Right hindlimb (tissue), 1 donor: ENCODE measurements at regions not wholly inside any gene's neighbourhood (a gene's known extent, or its start where the extent isn't known, plus 50 kb on each side); places are given as distances from the start of the nearest gene placed in this dataset.
A peak's percentile ranks its signal among the peaks of the same experiment; 100 is the strongest.
"Not testable (repeated sequence)": the region's sequence is repeated elsewhere in the genome, so short reads cannot be mapped to it uniquely, and the experiment has no call there.

Experiments
- DNase-seq: peaks from one replicate; pipeline ENCODE4 v3.0.0-alpha.2; 2018

- no peak for DNase-seq
These were observed 50.1 kb upstream of the LTA4H start for GRCh38 chr12:96085475-96085874.

- not testable (repeated sequence) for DNase-seq
These were observed 50.8 kb upstream of the LTA4H start for GRCh38 chr12:96086190-96086589.

GRCh38 chr12:96091833-96092232, 56.4 kb upstream of the LTA4H start:
- no peak for DNase-seq

- DNase-seq = no peak
These were observed 58.3 kb upstream of the LTA4H start for GRCh38 chr12:96093543-96094196.

DNA sequence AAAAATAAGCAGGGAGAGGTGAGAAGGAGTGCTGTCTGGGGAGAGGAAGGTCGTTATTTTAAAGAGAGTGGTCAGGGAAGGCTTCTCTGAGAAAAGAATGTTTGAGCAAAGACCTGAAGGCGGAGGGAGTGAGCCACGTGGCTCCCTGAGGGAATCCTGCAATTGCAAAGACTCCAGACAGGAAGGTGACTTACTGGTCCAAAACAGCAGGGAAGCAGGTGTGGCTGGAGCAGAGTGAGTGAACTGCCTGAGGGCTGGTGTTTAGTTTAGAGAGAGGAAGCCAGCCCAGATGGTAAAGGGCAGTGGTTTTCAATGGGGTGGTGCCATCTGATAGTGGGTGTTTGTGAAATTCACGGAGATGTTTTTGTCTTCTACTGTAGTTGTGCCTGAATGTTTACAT, 58.8 kb upstream of the LTA4H start:
- DNase-seq = no peak

DNA sequence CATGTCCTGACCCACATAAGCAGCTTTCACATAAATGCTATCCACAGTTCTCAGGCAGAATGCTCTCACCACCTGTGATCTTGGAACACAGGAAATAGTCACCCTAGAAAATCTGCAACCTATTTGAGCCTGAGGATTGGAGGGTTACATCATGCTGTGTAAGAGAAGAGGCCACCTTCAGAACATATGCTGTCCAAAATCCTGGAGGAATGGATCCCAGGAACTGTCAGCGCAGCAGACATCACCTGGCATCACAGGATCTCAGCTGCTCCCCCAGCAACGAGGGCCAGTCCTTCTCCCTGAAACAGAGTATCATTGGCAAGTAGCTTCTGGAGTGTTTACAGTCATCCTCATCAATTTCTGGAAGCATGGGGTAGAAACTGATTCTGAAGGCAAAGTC, 63.2 kb upstream of the LTA4H start:
- DNase-seq = no peak

DNA sequence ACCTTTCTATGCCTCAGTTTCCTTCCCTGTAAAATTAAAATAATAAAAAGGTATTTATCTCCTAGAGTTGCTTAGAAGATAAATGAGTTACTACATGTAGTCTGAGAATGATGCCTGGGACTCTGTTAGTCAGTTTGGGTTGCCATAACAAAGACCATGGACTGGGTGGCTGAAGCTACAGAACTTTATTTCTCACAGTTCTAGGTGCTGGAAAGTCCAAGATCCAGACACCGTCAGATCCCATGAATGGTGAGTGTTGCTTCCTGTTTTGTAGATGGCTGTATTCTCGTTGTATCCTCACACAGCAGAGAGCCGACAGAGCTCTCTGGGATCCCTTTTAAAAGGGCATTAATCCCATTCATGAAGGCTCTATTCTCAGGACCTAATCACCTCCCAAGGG, 64.0 kb upstream of the LTA4H start:
- DNase-seq = no peak

DNA sequence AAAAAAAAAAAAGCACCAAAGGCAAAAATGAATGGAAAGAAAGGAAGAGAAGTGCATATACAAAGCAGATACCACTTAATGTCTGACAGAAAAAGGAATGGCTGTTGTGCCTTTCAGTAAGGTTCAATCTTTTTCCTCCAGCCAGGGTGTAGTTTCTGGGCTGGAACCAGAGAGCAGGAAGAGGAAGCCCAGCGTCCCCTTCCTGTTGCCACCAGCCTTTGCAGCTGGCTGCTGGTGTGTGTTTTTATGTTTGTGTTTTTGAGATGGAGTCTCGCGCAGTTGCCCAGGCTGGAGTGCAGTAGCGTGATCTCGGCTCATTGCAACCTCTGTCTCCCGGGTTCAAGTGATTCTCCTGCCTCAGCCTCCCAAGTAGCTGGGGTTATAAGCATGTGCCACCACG, 64.6 kb upstream of the LTA4H start:
- DNase-seq = no peak

DNA sequence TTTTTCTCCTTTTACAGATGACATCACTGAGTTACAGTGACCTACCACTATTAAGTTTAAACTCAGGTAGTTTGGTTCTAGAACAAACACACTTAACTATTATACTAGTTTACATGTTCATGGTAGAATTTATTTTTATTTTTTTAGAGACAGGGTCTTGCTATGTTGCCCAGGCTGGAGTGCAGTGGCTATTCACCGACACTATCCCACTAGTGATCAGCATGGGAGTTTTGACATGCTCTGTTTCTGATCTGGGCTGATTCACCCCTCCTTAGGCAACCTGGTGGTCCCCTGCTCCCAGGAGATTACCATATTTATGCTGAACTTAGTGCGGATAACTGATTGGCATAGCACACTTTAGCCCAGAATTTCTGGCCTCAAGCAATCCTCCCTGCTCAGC, 66.4 kb upstream of the LTA4H start:
- no peak for DNase-seq

DNA sequence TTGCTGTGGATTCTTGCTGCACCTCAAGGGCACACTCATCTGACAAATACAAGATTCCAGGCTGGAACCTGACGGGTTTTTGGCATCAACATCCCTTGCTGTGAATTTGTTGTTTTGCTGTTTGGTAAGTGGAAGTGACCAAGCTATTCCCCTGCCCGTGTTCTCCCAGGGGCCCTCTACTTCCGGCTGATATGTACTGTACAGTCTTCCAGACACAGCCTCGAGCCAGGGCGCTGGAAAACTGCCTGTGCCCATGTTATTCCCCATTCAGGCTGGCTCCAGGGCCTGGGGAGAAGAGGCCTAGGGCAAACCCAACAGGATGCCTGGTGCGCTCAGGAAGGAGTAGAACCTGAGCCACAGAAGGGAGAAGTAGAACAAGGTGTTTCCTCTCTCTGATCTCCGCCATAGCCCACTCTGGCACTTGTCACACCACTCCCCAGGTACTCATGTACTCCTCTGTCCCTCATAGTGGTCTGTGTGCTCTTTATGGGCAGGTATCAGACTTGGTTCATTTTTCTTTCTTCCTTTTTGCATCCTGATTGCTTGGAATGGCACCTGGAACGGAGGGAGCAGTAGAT, 67.8 kb upstream of the LTA4H start:
- DNase-seq = no peak

DNA sequence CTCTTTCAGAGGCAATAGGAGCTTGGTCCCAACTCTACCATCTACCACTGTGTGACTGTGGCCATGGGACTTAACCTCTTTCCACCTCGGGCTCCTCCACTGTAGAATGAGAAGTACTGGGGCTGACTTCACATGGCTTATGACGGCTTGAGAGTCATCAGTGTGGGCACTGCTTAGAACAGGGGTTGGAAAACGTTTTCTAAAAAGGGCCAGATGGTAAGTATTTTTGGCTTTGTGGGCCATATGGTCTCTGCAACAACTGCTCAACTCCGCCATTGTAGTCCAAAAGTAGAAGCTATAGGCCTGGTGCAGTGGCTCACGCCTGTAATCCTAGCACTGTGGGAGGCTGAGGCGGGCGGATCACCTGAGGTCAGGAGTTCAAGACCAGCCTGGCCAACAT, 69.2 kb upstream of the LTA4H start:
- DNase-seq = no peak

GRCh38 chr12:96106137-96106536, 70.8 kb upstream of the LTA4H start:
- DNase-seq = no peak

DNA sequence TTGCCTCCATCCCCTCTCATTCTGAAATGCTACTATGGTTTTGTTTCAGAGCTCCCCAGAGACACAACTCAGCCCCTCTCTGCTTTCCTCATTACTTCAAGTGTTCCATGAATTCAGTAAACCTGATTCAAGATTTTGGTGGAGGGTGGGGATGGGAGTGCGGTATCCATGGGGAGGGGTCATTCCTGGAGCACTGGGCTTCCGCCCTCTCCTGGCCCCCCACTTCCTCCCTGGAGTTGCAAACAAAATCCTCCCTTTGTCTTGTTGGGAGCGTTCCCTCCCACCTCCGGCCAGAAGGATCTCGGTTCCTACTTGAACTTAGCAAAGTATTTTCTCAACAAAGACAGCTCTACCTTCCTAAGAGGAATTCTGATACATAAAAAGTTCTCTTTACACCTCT, 71.8 kb upstream of the LTA4H start:
- peak; percentile 25 for DNase-seq

DNA sequence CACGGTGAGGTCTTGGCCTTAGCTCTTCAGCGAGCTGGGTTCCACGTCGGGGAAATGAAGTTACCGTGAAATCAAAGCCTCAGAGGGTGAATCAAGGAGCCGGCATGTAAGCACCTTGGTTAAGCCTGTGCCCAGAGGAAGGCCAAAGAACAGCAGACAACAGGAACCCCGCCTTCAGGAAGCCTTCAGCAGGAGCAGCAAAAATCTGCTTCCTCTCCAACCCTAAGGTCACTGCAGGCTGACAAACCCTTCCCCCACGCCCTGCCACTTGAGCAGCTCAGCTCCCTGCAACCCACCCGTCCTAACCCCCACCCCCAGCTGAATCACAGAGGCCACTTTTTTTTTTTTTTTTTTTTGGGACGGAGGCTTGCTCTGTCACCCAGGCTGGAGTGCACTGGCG, 72.9 kb upstream of the LTA4H start:
- DNase-seq = peak; percentile 36

- DNase-seq = not testable (repeated sequence)
These were observed 73.6 kb upstream of the LTA4H start for GRCh38 chr12:96108941-96109340.

GRCh38 chr12:96112733-96113132, 77.3 kb upstream of the LTA4H start:
- no peak for DNase-seq

DNA sequence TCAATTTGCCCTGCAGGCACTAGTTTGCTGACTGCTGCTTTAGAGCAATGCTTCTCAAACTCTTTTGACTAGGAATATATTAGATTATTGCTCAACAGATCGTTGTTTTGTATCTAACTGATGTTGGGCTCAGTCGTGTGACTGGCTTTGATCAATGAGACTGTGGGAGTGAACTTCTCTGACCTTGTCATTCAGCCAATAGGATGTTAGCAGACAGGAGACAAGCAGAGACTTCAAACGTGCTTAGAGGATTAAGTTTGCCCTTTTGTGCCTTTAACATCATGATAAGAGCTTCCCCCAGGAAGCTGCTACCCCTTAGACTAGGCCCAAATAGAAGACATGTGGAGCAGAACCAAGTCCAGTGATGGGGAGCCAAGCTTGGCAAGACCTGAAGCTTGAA, 76.7 kb upstream of the ELK3 start:
- DNase-seq = no peak

DNA sequence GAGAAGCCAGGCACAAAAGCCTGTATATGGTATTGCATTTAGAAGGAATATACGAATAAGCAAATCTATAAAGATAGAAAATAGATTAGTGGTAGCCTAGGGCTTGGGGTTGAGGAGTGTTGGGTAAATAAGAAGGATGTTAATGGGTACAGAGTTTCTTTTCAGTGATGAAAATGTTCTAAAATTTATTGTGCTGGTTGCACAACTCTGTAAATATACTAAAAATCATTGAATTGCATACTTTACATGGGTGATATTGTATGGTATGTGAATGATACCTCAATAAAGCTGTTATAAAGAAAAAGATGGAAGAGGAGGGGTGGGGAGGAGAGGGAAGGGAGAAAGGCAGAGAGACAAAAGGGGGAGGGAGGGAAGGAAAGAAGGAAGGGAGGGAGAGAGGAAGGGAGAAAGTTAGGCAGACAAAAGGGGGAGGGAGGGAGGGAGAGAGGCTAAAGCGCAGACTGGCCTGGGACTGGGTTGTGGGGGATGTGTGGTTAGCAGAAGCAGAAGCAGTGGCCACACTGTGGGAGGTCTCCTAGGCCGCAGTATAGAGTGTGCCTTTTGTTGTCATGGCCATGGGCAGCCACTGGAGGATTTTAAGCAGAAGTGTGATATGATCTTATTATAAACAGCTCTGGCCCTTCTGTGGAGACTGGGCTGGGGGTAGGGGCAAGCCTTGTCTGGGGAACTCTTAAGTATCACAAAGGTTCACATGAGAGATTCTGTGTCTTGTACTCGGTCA, 73.6 kb upstream of the ELK3 start:
- no peak for DNase-seq

- no peak for DNase-seq
These were observed 72.9 kb upstream of the ELK3 start for GRCh38 chr12:96121271-96121711.

GRCh38 chr12:96128292-96128691, 65.9 kb upstream of the ELK3 start:
- DNase-seq = not testable (repeated sequence)

DNA sequence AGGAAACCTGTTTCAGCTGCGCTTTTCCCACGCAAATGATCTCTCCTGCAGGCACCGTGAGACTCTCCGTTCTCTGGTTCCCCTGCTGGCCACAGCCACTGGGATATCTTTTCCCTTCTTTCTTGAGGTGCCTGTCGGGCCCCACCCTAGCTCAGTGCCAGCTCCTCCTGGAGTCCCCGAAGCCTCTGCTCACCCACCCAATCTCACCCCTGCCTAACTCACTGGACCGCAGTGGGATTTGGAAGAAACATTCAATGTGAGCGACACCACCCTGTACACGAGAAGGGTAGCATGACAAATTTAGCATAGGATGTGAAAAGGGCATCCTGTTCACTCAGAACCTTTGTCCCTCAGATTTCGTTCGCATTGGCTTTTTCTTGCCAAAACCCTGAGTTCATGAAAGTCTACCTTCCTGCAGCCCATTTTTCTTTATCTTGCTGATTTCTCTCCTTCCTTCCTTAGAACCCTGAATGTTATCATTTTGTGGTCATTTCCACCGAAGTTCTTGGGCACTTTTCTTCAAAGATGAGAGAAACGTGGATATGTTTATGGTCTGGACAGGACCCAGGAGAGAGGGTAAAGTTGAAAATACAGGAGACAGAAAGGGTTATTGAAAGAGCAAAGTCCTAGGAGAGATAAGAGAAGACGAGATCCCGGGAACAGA, 63.6 kb upstream of the ELK3 start:
- no peak for DNase-seq

- DNase-seq = no peak
These were observed 62.9 kb upstream of the ELK3 start for GRCh38 chr12:96131230-96131788.

- no peak for DNase-seq
These were observed 61.4 kb upstream of the ELK3 start for GRCh38 chr12:96132819-96133218.

DNA sequence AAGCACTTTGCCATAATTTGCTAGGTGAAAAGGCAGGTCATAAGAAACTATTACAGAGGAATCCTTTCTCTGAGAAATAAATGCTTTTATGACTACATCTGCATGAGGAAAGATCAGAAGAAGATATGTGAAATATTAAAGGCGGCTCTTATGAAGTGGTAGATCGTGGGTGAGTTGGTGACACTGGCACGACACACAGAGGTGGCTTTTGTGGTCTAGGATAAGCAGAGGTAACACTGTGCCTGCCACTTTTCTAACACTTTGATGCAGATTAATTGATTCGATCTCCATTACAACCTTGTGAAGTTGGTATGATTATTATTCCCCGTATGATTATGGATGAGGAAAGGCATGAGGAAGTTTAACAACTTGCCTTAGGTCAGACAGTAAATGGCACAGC, 60.0 kb upstream of the ELK3 start:
- no peak for DNase-seq
